Stimulated activated CD4-positive, alpha-beta T cell treated with anti-CD3 and anti-CD28 coated beads, Interleukin-1b, Interleukin-23, amount 100 ng/mL, for 24 hours (primary cell): ENCODE measurements at regions not wholly inside any gene's neighbourhood (a gene's known extent, or its start where the extent isn't known, plus 50 kb on each side); places are given as distances from the start of the nearest gene placed in this dataset.

ENCODE experiments used
- DNase-seq, 4 experiments: peaks; one replicate each; pipeline ENCODE4 v3.0.0-alpha.2; 2020; ENCODE audit warnings: low read depth in 4 of 4, low spot score in 1 of 4

DNA sequence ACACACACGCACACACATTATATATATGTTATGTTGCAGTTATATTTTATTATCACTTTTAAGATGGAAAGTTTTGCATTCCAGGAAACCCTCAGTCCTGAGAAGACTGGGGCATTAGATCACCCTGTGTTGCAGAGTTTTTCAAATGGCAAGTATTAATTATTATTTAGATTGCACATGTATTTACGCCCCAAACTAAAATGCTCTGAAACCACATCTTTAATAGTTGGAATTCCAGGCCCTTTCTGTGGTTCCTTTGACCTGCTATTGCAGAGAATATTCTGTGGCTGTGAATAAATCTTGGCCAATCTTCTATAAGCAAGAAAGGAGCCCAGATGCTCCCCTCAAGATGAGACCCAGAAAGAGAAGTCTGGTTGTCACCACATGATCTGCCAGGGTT, 427.0 kb upstream of the TNP1 start:
- no peak for DNase-seq

DNA sequence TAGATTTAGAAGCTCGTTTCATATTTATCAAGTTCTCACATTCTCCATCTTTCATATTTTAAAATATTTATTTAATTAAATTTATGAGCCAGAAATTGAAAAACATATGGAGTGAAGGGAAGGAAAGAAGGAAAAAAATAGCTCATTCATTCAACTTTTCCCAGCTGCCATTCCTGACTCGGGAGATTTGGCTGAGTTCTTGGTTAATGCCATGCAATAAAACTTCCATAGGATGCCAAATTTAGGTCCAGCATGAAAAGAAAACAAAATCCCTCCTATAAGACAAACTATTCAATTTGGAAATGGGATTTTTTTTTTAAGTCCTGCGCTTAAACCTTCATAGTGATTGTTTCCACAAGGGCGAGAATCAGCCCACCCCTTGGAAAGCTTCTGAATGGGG, 426.1 kb upstream of the TNP1 start:
- DNase-seq = no peak

DNA sequence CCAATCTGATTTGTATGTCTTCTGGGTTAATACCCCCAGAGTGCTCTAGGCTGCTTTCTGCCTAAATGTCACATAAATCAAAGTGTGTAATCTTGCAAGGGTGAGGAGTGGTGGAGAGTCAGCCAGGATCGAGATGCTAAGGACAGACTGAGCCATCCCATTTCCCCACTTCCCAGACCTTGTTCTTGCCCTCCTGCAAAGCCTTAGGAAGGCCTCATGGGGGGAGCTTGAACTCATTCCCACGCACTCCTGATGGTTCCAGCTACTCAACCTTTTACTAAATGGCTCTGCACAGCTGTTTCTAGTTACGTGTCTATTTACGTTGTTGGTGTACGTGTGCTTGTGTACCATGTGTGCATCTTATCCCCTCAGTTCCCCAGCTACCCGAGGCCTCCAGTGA, 423.6 kb upstream of the TNP1 start:
- no peak for DNase-seq

DNA sequence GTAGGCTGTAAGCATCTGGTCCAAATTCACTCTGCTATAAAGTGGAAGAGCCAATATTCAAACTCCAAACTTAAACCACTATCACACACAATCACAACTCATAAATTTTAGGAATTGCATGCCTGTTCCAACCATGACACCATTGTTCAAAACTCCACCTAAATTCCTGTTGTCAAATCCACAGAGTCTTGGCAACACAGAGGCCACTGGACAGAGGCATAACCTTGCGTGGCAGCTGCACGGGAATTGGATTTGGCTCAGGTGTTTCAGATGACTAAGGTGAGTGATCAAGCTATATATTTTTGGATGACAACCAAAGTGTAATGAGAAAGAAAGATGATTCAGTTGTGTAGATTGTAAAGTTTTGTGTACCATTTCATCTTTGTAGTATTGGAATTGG, 422.7 kb upstream of the TNP1 start:
- DNase-seq = no peak

DNA sequence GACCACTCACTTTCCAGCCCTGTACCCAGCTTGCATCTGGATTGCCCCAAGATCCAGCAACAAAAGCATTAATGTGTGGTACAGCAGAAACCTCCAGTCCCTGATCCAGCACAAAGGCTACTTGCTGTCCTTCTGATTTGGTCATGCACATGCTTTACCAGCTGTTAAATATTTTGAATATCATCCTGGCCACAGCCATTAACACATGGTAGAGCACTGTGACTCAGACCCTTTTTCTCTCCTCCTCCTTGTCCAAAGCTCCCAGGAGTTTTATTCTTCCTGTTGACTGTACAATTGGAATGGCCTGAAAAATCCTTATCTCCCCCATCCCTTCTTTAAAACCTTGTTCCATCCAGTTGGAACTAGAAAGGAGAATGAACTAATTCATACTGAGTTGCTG, 419.7 kb upstream of the TNP1 start:
- DNase-seq = no peak

DNA sequence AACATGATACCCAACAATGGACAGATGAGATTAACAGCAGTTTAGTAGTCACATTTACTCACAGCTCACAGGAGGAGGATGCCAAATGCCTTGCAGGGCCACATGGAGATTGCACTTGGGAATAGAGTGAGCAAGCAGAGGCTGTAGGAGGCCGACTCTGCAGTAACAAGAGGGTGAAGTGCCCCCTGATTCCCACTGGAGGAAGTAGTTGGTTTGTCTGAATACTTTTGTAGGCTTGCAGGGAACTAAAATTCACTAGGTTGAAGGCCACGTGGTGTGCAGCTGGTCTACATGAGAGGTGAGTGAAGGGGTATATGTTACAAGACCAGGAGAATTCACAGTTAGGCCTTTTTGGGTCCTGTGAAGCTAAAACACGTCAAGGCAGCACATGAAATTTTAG, 419.3 kb upstream of the TNP1 start:
- no peak for DNase-seq

DNA sequence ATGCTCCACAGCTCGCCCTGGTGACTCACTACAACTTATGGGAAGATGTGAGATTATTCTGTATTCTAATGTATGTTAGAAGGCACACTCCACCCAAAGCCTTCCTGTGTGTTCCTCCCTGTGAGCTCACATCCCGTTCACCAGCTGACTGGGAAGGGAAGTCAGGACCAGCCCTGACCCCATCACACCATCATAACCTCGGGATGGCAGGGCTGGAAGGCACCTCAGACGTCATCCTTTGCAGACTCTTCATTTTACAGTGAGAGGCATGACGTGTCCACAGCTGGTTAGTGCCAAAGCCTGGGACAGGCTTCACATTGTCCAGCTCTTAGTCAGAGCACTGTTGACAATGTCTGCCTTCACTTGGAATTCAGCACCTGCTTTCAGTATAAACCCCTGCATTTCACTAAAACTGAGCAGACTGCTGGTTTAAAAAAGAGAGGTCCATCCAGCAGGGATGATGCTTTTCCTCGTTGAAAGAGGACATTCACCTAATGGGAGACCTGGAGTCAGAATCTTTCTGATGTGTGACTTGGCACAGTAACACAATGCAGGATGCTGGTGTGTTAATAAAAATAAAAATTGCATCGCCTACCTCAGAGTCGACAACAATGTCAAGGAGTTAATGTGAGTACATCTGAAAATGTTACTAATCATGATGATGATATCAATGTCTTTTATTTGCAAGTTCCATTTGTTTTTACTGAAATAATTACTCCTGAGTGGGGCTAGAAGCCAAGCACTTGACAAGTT, 418.0 kb upstream of the TNP1 start:
- no peak for DNase-seq

DNA sequence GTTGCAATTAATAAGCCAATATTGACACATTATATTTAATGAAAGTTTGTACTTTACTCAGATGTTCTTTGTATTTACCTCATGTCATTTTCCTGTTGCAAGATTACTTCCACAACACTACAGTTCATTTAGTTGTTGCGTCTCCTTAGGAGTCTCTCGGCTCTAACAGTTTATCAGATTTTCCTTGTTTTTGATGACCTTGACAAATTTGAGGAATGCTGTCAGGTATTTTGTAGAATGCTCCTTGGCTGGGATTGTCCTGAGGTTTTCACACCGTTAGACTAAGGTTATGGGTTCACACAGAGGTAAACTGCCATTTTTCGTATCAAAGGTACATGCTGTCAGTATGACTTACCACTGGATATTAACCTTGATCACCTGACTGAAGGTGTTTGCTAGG, 416.6 kb upstream of the TNP1 start:
- DNase-seq = no peak

DNA sequence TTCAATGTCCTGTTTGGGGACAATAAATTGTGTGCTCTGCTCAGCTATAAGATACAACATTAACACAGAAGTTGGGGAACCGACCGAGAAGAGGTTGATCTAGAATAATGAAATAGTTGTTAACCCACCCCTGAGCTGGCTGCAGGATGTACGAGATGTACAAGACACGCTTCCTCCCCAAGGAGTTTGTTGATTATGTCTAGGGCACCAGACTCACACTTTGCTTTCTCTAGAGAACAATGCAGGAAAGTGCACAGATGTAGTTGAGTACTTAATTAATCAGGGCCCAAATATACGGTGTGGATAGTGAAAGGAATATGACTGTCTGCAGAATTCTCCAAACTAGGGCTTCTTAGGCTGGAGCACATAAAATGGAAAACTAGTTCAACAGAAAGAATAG, 415.2 kb upstream of the TNP1 start:
- DNase-seq = no peak

DNA sequence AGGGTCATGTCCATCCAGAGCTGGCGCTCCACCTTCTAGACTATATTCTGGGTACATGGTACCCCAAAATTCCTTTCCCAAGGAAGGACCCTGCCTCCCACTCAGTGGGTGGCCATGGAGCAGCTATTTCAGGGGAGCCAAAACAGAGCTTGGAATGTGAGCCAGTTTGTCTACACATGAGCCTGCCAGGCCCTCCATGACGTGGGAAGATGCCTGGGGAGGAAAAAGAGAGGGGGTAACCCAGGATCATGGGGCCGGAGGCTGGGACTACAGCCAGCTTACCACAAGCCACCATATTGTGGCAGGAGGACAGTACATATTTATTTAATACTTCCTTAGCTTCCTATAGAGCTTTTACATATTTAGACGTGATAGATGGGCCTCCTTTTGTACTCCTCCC, 414.7 kb upstream of the TNP1 start:
- DNase-seq = no peak

DNA sequence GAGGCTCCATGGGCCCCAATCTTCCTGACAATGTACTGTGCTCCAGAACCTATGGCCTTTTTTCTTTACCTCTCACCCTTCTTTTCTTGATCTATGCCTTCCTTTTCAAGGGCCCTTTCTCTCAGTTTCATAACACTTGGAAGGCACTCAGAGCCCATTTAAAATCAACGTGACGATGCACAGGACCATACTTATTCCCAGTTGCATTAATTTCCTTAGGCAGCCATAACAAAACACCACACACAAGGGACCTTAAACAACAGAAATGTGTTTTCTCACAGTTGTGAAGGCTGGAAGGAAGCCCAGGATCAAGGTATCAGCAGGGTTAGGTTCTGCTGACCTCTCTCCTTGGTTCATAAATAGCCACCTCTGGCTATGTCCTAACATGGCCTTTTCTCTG, 414.0 kb upstream of the TNP1 start:
- no peak for DNase-seq

DNA sequence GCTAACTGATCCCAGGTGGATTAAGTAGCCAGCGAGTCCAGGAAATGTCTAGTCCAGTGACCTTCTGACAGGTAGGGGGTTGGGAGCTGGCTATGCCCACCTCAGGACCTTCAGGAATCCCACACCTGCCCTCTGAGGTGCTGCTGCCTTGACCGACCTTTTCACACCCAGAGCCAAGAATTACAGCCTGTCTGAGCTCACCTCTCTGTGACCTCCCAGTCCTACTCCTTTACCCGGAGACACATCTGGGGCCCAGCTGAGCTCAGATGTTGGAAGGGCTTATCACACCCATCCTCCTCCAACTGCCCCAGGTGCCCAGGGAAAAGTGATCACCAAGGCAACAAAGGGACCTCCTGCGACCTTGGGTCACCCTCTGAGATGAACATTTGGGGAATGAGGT, 413.3 kb upstream of the TNP1 start:
- DNase-seq = no peak

DNA sequence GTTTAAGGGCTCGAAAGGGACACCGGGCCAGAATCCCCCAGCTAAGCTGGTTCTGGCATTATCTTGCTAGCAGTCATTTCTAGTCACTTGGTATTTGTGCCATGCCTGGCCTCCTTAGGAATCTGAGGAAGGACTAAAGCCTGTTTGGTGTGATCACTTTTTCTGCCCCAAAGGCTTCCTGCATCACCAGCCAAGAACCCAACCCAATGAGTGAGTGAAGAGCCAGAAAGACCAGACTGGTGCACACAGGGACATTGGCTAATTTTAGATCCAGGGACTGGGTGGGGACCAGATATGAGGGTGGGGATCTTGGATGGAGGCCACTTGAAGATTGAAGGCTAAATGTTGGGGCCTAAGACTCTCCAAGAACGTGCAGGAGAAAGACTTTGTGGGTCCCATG, 411.9 kb upstream of the TNP1 start:
- no peak for DNase-seq

DNA sequence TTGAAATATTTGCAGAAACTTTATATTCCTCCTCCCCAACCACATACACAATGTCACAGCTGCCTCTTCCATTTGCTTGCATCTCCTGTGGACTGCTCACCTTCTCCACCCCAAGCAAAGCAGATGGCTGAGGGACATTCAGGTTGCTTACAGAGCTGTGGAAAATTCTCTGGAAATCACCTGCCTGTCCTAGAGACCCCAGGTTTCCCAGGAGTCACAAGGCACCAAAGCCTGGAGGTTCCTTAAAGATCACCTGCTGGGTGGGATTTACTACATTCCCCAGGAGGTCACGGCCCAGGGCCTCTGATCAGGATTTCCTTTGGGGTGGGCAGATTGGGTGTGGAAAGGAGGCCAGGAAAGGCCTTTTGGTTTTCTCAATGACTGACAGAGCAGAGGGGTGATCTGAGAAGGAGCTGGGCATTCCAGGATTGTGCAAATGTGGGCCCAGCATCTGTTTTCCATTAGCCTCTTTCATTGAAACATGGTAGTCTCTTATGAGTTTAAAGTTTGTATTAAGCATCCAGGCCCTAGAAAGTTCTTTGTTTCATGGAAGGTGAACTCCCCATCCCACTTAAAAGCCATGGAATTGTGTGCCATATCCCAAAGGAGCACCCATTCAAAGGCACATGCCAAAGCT, 410.7 kb upstream of the TNP1 start:
- DNase-seq = no peak

DNA sequence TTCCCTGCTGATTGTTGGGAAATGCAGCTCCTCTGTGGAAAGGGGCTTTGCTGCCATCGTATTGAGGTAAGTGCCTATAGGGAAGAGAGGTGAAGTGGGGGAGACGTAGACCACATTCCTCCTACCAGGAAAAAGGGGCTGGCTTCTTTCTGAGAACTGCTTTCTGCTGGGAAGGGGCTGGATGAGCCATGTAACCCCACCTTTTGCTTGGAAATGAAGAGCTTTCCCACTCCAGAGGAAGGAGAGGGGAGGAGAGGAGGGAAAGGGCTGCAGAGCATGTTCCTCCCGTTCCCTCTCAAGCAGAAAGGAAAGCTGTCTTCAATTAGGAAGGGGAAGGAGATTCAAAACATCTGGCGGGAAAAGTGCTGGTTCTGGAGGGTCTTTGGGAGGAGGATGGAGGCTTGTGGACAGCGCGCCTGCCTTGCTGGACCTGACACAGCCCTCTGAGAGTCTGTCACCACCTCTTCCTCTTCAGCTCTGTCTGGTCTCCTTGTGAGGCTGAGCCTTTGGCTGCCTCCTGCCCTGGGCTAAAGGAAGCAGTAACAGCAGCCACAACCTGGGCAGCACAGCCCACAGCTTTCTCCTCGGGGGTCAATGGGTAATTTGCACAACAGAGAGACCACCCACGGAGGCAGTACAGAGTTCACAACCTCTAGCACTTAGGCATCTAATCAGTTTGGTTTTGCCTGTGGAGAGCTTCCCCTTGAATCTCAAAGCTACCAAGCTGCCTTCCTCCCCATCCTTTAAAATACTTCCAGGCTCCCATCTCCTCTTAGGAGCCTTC, 410.0 kb upstream of the TNP1 start:
- no peak for DNase-seq

DNA sequence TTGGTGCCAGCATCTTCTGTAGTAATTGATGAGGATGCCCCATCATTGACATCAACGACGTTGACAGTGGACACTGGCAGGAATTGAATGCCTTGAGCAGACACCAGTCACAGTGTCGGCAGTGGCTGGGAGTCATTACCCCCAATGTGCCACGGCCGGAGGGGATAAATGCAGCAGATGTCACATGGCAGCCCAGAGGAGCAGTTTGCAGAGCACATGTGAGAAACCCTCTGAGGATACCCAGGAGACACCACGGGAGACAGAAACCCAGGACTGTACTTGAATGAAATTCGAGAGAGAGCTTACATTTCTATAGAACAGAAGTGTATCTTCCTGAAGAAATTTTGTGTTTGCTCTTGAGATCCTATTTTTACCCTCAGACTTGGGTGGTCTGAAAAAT, 409.1 kb upstream of the TNP1 start:
- no peak for DNase-seq

DNA sequence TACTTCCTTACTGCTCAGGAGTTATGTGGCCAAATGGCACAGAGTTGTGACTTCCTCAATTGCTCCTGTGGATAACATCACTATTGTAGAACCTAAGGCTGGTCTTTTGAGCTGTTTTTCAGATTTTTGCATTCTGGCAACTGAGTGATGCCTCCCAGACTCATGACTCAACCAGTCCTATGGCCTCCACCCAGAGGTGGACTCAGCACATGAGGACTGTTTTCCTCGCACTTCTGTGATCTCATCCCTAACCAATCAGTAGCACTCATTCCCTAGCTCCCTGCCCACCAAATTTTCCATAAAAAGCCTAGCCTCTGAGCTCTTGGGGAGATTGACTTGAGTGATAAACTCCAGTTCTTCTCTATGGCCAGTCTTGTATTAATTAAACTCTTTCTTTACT, 407.9 kb upstream of the TNP1 start:
- DNase-seq = no peak

DNA sequence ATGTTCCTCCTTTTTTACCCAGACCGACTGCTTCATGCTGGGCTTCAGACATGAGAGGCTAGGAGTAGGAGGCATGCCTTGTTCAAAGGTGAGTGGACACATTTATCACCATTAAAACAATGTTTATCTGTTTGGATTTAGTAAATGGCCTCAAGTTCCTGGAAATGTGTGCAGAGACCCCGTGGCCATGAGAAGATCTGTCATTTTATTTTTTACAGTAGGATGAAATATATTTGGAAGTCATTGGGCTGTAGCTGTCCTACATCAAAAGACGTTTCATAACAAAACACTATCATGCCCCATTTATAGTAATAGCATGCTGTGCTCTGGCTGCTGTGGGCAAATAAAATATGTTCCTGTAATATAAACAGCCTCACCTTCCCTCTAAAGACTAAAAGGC, 403.9 kb upstream of the TNP1 start:
- no peak for DNase-seq

DNA sequence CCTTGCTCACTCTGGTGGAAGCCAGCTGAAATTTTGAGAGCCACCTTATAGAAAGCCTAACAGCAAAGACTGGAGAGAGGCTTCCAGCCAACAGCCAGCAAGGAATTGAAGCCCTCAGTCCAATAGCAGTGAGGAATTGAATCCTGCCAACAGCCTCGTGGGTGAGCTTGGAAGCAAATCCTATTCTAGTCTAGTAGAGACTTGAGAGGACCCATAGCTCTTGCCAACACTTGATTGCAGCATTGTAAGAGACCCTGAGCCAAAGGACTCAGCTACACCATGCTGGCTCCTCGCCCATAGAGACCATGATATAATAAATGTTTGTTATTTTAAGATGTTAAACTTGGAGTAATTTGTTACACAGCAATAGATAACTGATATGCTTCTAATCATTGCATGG, 403.0 kb upstream of the TNP1 start:
- no peak for DNase-seq

DNA sequence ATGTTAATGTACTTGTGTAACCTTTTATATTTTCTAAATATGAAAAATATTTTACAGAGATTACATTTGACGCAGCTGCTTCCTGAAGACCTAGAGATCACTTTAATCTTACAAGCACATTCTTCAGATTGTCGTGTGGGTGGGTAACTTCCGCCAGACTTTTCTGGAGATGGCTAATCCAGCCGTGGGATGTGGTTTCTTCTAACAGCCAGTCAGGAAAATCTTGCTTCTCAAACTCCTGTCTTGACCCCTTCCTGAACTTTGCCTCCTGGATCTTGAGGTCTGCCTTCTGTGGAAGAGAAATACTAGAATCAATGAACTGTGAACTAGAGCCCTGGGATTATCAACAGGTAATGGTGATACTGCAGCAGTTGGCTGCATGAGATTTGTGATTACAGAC, 401.6 kb upstream of the TNP1 start:
- no peak for DNase-seq

DNA sequence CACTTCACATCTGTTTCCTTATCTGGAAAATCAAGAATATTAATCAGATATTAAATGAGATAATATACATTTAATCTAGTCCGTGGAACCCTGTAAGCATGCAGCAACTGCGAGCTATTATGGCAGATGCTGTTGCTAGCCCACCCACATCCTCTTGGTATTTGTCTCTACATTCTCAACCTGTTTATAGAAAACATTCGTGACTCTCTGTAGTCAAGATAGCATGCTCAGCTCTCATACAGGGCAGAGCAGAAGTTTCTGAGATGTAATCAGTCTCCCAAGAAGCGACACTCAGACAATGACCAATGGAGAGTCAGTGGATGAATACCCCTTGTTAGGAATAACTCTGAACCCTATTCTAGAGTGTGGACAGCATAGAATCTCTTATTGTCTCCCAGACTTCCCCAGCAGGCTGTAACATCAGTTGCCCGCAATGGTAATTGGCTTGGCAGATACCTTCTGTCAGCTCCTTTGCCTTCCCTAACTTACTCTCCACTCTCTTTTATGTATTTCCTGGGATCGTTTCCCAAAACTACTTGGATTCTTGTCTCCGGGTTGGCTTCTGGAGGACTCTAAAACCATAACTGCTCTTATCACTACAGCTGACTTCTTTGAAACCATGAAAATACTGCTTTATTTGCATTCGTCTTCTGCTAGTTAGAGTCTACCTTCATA, 400.7 kb upstream of the TNP1 start:
- DNase-seq = no peak

DNA sequence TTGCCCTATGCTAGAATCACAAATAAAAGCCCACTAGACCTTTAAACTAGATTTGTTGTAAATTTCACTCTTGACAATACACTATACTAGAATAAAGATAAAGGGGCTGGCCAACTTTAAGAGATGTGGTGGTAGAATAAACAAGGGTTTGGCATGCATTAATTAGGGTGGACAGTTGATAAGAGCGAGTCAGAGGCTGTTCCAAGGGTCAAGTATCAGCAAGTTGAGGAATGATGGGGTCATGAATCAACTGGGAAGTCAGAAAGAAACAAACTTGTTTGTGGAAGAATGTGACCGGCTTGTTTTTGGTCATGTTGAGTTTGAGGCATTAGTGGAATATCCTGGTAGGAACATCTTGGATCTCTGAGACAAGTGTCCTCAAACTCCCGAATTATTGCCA, 398.3 kb upstream of the TNP1 start:
- no peak for DNase-seq
